GM21619 (cell line): ENCODE measurements at regions not wholly inside any gene's neighbourhood (a gene's known extent, or its start where the extent isn't known, plus 50 kb on each side); places are given as distances from the start of the nearest gene placed in this dataset.
"Not testable (repeated sequence)": the region's sequence is repeated elsewhere in the genome, so short reads cannot be mapped to it uniquely, and the experiment has no call there.

Source experiments
- ATAC-seq: cut with Tn5 transposase; IDR thresholded peaks from one replicate; pipeline ENCODE4 v1.9.1; 2021; ENCODE audit not compliant: unreplicated experiment

GRCh38 chr16:52309446-52310416, 237.2 kb downstream of the TOX3 start:
- no peak for ATAC-seq

DNA sequence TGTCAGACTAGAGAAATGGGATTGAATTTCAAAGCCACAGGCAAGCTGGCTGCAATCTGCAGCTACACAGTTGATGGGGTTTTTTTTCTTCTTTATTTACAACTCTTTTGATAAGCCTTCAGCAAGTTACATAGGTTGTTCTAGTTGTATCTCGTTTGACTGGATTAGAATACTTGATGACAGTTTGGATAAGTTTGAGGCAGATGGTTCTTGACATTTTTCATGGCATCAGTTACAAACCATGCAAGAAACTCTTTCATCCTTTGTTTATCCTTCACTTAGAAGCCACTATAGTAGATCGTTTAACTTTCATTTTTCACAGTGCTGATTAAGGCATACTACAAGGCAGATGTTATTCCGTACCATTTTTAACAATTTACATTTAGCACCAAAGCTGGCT, 238.9 kb downstream of the TOX3 start:
- ATAC-seq, result no peak

- ATAC-seq, result no peak
Observed at GRCh38 chr16:52301026-52301425, 245.9 kb downstream of the TOX3 start.

DNA sequence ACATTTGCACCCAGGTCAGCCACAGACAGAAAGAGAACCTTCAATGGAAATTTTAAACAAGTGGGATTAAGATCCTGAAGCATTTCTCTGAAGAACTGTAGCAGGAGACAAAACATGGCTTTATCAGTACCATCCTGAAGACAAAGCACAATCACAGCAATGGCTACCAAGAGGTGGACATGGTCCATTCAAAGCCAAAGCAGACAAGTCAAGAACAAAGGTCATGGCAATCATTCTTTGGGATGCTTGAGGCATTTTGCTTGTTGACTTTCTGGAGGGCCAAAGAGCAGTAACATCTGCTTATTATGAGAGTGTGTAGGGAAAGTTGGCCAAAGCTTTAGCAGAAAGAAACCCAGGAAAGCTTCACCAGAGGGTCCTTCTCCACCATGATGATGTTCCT, 248.2 kb downstream of the TOX3 start:
- ATAC-seq, result no peak

- ATAC-seq, result not testable (repeated sequence)
Observed at GRCh38 chr16:52296706-52297315, 250.1 kb downstream of the TOX3 start.

- no peak for ATAC-seq
Observed at GRCh38 chr16:52296076-52296475, 250.9 kb downstream of the TOX3 start.

GRCh38 chr16:52294660-52295059, 252.3 kb downstream of the TOX3 start:
- ATAC-seq, result no peak

- ATAC-seq, result no peak
Observed at GRCh38 chr16:52293204-52293603, 253.7 kb downstream of the TOX3 start.

DNA sequence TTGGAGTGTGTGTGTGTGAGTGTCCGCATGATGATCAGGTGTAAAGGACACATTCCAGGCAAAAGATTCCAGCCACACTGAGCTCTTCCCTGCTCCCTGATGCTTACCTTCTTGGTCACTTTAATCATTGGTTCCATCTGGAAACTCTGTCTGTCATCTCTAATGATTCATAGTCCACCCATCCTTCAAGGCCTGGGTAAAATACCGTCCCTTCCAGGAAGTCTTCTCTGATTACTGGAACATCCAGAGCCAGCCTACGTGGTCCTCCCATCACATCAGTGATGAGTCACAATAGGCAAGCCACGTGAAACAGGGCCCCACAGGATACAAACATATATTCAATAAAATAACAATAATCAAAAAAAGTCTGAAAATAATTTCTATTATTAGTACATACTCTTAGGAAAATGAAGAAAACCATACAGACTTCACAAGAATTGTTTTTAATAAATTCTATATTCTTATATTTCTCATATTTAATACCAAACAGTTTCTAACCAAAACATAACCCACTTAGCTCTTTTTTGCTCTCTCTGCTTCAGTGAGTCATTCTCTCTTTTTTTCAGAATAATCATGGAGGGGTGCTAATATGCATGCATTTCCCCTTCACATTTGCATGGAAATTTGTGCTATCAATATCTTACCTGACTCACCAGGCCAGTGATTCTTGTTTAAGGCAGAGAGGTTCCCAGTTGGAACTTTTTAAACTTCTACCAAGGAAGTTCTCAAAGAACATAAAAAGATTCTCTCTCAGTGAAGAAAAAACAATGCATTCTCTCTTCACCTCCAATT, 263.2 kb downstream of the TOX3 start:
- ATAC-seq, result no peak

DNA sequence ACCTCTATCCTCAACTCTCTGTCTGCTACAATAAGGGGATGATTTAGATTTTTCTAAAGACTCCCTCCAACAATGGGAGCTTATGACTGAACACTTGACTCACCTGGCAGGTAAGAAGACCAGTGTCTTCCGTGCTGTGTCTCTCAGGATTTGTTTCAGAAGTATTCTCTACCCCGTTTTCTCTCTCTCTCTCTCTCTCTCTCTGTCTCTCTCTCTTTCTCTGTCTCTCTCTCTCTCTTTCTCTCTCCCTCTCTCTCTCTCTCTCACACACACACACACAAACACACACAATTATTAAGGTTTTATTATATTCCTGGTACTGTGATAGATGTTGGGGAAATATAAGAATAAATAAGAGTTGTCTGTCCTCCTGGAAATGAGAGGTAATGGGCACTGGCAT, 263.9 kb downstream of the TOX3 start:
- no peak for ATAC-seq

DNA sequence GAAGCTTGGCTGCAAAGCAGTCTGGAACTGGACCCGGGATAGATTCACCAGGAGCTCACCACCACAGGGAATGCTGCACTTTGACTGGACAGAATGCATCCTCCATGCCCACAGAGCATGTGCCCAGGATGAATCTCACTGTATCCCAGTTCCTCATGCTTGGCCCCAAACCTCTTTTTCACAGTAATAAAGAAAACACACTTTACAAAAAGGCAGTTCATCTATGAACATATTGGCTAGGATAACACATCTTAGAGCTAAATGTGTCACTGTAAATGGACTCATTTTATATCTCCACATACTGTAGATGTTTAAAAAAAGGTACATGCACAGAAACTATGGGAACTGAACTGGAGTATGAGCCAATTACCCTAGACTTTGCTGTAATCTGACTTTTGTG, 266.9 kb downstream of the TOX3 start:
- ATAC-seq, result no peak

DNA sequence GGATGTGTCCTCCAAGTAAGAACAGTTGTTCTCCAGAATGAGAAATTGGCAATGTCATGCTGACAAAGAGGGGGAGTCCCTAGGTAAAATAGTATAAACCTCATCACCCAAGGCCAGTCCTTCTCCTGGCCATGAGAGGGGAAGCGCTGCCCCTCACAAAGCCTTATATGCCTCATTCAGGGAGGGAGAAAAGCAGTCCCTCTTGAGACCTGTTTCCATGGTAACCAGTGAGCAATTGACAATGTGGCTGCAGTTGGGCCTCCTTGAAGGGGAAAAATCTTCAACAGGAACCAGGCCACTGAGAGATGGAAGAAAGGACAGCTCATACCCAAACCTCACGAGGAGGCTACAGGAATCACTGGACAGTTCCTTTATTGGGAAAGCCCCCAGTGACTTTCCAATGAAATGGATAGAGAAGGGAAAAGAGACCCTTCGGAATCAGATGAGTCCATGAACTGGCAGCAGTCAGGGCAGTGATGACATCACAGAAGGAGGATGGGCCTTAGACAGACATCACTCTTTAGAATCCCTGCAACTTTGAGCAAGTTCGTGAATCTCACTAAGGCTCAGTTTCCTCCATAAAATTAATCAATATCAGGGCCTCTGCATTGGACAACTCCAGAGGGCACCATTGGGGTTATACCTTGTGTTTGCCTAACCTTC, 275.7 kb downstream of the TOX3 start:
- no peak for ATAC-seq

DNA sequence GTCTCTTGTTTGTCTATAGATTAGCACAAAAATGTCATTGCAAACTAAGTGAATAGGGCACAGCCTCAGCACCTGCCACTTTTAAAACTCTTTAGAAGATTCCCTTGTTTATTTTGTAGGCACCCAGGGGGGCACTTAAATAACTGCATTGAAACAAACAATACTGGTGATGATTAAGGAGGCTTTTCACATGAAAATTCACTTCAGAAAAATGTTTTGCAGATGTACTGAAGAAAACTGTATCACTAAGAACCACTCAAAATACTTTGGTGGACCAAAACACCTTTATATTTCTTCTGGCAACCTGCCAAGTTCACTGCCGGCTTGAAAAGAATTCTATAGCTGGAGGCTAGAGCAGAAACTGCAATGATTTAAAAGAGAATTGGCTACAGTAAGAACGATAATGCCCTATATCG, 281.5 kb downstream of the TOX3 start:
- ATAC-seq, result no peak

DNA sequence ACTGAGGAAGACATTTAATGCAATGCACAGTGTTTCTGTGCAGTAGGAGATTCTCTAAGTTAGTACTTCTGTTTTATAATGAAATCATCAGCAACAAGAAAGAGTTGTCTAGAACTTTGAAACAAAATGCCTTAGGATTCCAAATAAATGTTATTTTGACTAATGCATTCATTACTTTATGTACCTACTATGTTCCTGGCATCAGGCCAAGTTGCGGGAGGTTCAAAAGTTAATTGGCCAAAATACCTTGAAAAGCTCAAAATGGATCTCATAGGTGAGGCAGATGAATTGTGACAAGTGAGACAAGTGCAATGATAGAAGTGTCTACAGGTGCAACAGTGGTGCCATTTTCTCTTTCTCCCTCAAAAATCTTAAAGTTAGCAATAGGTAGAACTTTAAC, 289.4 kb downstream of the TOX3 start:
- no peak for ATAC-seq

GRCh38 chr16:52256310-52257078, 290.4 kb downstream of the TOX3 start:
- no peak for ATAC-seq

DNA sequence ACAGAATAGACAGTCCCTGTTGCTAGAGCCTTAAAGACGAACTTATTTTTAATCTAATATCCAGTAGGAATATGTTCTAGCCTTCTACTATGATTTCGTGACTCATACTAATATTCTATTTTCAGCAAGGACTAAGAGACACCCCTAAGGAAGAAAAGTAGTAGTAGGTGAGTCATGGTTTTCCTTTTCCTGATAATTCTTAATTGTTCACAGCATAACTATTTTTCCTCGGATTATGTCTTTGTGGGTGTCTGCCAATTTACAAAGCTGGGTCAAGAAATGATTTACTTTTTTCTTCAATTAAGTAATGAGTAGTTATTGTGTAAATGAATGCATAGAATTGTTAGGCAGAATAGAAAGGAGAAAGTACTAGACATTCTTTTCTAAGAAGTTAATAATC, 292.2 kb downstream of the TOX3 start:
- no peak for ATAC-seq

GRCh38 chr16:52252680-52253079, 294.3 kb downstream of the TOX3 start:
- no peak for ATAC-seq

DNA sequence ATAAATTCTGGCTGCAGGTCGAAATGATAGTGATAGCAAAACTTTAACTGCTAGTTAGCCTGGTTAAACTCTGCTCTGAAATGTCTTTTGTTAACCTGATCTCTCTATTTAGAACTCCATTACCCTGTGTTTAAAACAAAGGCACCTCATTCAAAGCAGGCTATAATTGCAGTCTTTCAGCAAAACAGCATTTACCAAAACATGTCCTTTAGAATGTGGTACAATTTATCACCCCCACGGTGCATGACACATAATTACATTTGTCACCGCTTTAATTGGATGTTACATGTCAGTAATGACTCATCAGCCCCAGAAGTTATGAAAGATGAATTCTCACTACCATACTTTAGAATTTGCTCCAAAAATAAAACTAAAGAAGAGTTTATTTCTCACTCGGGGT, 295.4 kb downstream of the TOX3 start:
- no peak for ATAC-seq

- no peak for ATAC-seq
Observed at GRCh38 chr16:52247737-52248136, 299.2 kb downstream of the TOX3 start.

GRCh38 chr16:52238710-52239109, 308.2 kb downstream of the TOX3 start:
- no peak for ATAC-seq
